Spleen (tissue), 7 donors: ENCODE measurements at regions not wholly inside any gene's neighbourhood (a gene's known extent, or its start where the extent isn't known, plus 50 kb on each side); places are given as distances from the start of the nearest gene placed in this dataset.

Experiments
- POLR2A ChIP-seq, 3 donors: fragments of 450-650 bp; IDR thresholded peaks; one replicate each; pipeline ENCODE4 v1.5.1; 2017; ENCODE audit warnings: antibody characterized with exemption in 3 of 3, mild to moderate bottlenecking in 1 of 3
- POLR2AphosphoS5 ChIP-seq, 3 donors: sonication (generic); formaldehyde crosslinking; IDR thresholded peaks; one replicate each; pipeline ENCODE4 v1.5.1; 2017; ENCODE audit warnings: antibody characterized with exemption in 3 of 3
- TF ChIP-seq, protein P1 (sequence below), 11 experiments: fragments of 200-600 bp in 7 of 11; fragments of 450-650 bp in 4 of 11; sonication (generic) in 4 of 11; IDR thresholded peaks in 8 of 11; conservative IDR thresholded peaks in 3 of 11; 1 replicate in 7 of 11; 2 replicates in 4 of 11; pipeline versions ENCODE4 v1.4.0 to v1.8.0; 2016 to 2021; ENCODE audit warnings: antibody characterized with exemption in 11 of 11, inconsistent platforms in 4 of 11, mild to moderate bottlenecking in 1 of 11
- donor health status: DM: no; HTN: no; CAD: no; lungs with moderate emphysema.
- donor health status: DM: no; HTN: no; CAD: no.
- donor health status: DM: no; HTN: no; CAD: no.

- TF ChIP-seq, protein P1, sequence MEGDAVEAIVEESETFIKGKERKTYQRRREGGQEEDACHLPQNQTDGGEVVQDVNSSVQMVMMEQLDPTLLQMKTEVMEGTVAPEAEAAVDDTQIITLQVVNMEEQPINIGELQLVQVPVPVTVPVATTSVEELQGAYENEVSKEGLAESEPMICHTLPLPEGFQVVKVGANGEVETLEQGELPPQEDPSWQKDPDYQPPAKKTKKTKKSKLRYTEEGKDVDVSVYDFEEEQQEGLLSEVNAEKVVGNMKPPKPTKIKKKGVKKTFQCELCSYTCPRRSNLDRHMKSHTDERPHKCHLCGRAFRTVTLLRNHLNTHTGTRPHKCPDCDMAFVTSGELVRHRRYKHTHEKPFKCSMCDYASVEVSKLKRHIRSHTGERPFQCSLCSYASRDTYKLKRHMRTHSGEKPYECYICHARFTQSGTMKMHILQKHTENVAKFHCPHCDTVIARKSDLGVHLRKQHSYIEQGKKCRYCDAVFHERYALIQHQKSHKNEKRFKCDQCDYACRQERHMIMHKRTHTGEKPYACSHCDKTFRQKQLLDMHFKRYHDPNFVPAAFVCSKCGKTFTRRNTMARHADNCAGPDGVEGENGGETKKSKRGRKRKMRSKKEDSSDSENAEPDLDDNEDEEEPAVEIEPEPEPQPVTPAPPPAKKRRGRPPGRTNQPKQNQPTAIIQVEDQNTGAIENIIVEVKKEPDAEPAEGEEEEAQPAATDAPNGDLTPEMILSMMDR (IDR thresholded peaks at IDR 0.05 in 8 of 11, conservative IDR thresholded peaks at IDR 0.05 in 3 of 11) = no peak
- TF ChIP-seq POLR2AphosphoS5 (IDR thresholded peaks at IDR 0.05) (no peak), POLR2A (IDR thresholded peaks at IDR 0.05) (no peak)
These were observed 73.4 kb downstream of the FOXD1 start for GRCh38 chr5:73375191-73375545.
